ENCODE measurements at regions not wholly inside any gene's neighbourhood (a gene's known extent, or its start where the extent isn't known, plus 50 kb on each side); places are given as distances from the start of the nearest gene placed in this dataset.

GRCh38 chr18:43350176-43350575 is 72.9 kb upstream of the SYT4 start:
- TF ChIP-seq POLR2A (IDR thresholded peaks at IDR 0.05): no peak
- TF ChIP-seq CTCF (IDR thresholded peaks at IDR 0.05): no peak
- no peak for TF ChIP-seq EP300 (IDR thresholded peaks at IDR 0.05)
- TF ChIP-seq POLR2AphosphoS5 (IDR thresholded peaks at IDR 0.05): no peak

All from gastroesophageal sphincter (tissue), 3 donors.